IMR-90 (cell line): ENCODE measurements at regions not wholly inside any gene's neighbourhood (a gene's known extent, or its start where the extent isn't known, plus 50 kb on each side); places are given as distances from the start of the nearest gene placed in this dataset.

Experiments
- ATAC-seq: fragments of 200-7000 bp; cut with Tn5 transposase; 2 replicates; pipeline ENCODE4 v1.9.1; 2020; ENCODE audit warnings: low read depth, mild to moderate bottlenecking, moderate library complexity
- BruUV-seq: library from RNA; stranded (reverse); fragments of 400-500 nt; replicated peaks from 2 replicates; lab custom pipeline; 2021; lab: Mats Ljungman, UMichigan
- CTCF ChIA-PET: fragments of 300-600 bp; formaldehyde crosslinking; extraction: SDS; loops from one replicate; lab custom pipeline; 2021; ENCODE audit warnings: antibody characterized with exemption; lab: Yijun Ruan, JAX
- POLR2A ChIA-PET: fragments of 300-600 bp; sonication (Branson Sonifier 250); formaldehyde crosslinking; loops from one replicate; lab custom pipeline; 2022; ENCODE audit warnings: antibody characterized with exemption; ENCODE audit not compliant: unreplicated experiment; lab: Charles Lee
- DNase-seq: peaks from one replicate; pipeline ENCODE4 v3.0.0; 2013
- H2AFZ ChIP-seq: replicated peaks from 2 replicates; pipeline ENCODE3; 2013; ENCODE audit warnings: low read length, mild to moderate bottlenecking; ENCODE audit not compliant: poor library complexity
- H2AK5ac ChIP-seq: 2 replicates; pipeline ENCODE4 v1.6.1; 2013; ENCODE audit warnings: low read depth, low read length, inconsistent platforms
- H2AK9ac ChIP-seq: replicated peaks from 2 replicates; pipeline ENCODE3; 2013; ENCODE audit warnings: mild to moderate bottlenecking, low read depth, low read length, moderate library complexity; ENCODE audit not compliant: poor library complexity
- H2BK120ac ChIP-seq: 2 replicates; pipeline ENCODE4 v1.6.1; 2013; ENCODE audit warnings: low read depth, low read length, inconsistent platforms
- H2BK15ac ChIP-seq: 3 replicates; pipeline ENCODE4 v1.6.1; 2013; ENCODE audit warnings: low read depth, low read length, inconsistent platforms
- H2BK20ac ChIP-seq: 2 replicates; pipeline ENCODE4 v1.6.1; 2013; ENCODE audit warnings: low read depth, mild to moderate bottlenecking, inconsistent platforms, low read length, moderate library complexity
- H2BK5ac ChIP-seq: 2 replicates; pipeline ENCODE4 v1.6.1; 2013; ENCODE audit warnings: mild to moderate bottlenecking, low read depth, low read length, inconsistent platforms; ENCODE audit not compliant: poor library complexity, severe bottlenecking
- H3K14ac ChIP-seq: replicated peaks from 2 replicates; pipeline ENCODE4 v1.6.1; 2013; ENCODE audit warnings: low read depth, low read length, inconsistent platforms
- H3K18ac ChIP-seq: 2 replicates; pipeline ENCODE4 v1.6.1; 2013; ENCODE audit warnings: low read depth, low read length, control low read depth
- H3K23ac ChIP-seq: 2 replicates; pipeline ENCODE4 v1.6.1; 2013; ENCODE audit warnings: low read depth, low read length, inconsistent platforms
- H3K27ac ChIP-seq: 2 replicates; pipeline ENCODE4 v1.5.1; 2013; ENCODE audit warnings: mild to moderate bottlenecking, control low read depth, low read length; ENCODE audit not compliant: insufficient read depth
- H3K27me3 ChIP-seq: 2 replicates; pipeline ENCODE4 v1.6.1; 2013; ENCODE audit warnings: low read length; ENCODE audit not compliant: control insufficient read depth, insufficient read depth
- H3K36me3 ChIP-seq: 2 replicates; pipeline ENCODE4 v1.6.1; 2013; ENCODE audit warnings: low read length, mixed read lengths; ENCODE audit not compliant: control insufficient read depth, insufficient read depth
- H3K4ac ChIP-seq: 2 replicates; pipeline ENCODE4 v1.6.1; 2013; ENCODE audit warnings: low read depth, low read length, inconsistent platforms
- H3K4me1 ChIP-seq: 2 replicates; pipeline ENCODE4 v1.6.1; 2013; ENCODE audit warnings: low read length, mixed read lengths; ENCODE audit not compliant: control insufficient read depth, insufficient read depth
- H3K4me2 ChIP-seq: 2 replicates; pipeline ENCODE4 v1.6.1; 2013; ENCODE audit warnings: low read depth, mild to moderate bottlenecking, control low read depth, low read length, moderate library complexity
- H3K4me3 ChIP-seq: 2 replicates; pipeline ENCODE4 v1.5.1; 2013; ENCODE audit warnings: low read depth, mild to moderate bottlenecking, control low read depth, low read length, moderate library complexity; ENCODE audit not compliant: insufficient read depth
- H3K56ac ChIP-seq: 2 replicates; pipeline ENCODE4 v1.6.1; 2013; ENCODE audit warnings: low read length, inconsistent platforms; ENCODE audit not compliant: insufficient read depth; ENCODE audit errors: extremely low read depth
- H3K79me1 ChIP-seq, 2 experiments: 2 replicates each; pipeline ENCODE4 v1.6.1; 2013; ENCODE audit warnings: low read length in 2 of 2, inconsistent platforms in 1 of 2, low read depth in 1 of 2
- H3K9ac ChIP-seq: 2 replicates; pipeline ENCODE4 v1.6.1; 2013; ENCODE audit warnings: low read depth, low read length, control low read depth
- H3K9me1 ChIP-seq: 2 replicates; pipeline ENCODE4 v1.6.1; 2013; ENCODE audit warnings: low read length, inconsistent platforms; ENCODE audit not compliant: insufficient read depth
- H3K9me3 ChIP-seq: 2 replicates; pipeline ENCODE4 v1.6.1; 2013; ENCODE audit warnings: low read length; ENCODE audit not compliant: control insufficient read depth, insufficient read depth
- H4K20me1 ChIP-seq: 2 replicates; pipeline ENCODE4 v1.6.1; 2013; ENCODE audit warnings: low read length, inconsistent platforms; ENCODE audit not compliant: insufficient read depth
- H4K5ac ChIP-seq: 2 replicates; pipeline ENCODE4 v1.6.1; 2013; ENCODE audit warnings: mild to moderate bottlenecking, low read depth, low read length, control low read depth
- H4K8ac ChIP-seq, 2 experiments: 2 replicates each; pipeline ENCODE4 v1.6.1; 2013; ENCODE audit warnings: low read depth in 2 of 2, low read length in 2 of 2, control low read depth in 1 of 2, inconsistent platforms in 1 of 2
- H4K91ac ChIP-seq: 2 replicates; pipeline ENCODE4 v1.6.1; 2013; ENCODE audit warnings: low read depth, low read length, inconsistent platforms; ENCODE audit not compliant: insufficient read depth
- CTCF ChIP-seq: conservative IDR thresholded peaks from 2 replicates; pipeline ENCODE4 v1.5.1; 2012; ENCODE audit warnings: mild to moderate bottlenecking, low read depth, low read length, improper control_type of control experiment
- FOS ChIP-seq: fragments of 150-350 bp; IDR thresholded peaks from 2 replicates; pipeline ENCODE4 v1.6.1; 2016; ENCODE audit warnings: low read depth, low read length
- RAD21 ChIP-seq: IDR thresholded peaks from 2 replicates; pipeline ENCODE4 v1.6.1; 2012; ENCODE audit warnings: low read length, improper control_type of control experiment
- SMC3 ChIP-seq: fragments of 150-350 bp; IDR thresholded peaks from 2 replicates; pipeline ENCODE4 v1.6.1; 2016; ENCODE audit warnings: low read depth, mild to moderate bottlenecking, antibody characterized with exemption, low read length, moderate library complexity
- USF2 ChIP-seq: fragments of 150-350 bp; IDR thresholded peaks from 2 replicates; pipeline ENCODE4 v1.6.1; 2017; ENCODE audit warnings: mild to moderate bottlenecking, antibody characterized with exemption, low read length, low read depth
- whole genome bisulfite sequencing, 2 experiments: methylation state at CpG; one replicate each; pipeline versions ENCODE4 v1.1.5 to v1.1.7; 2013; ENCODE audit warnings: missing lambda C conversion rate in 2 of 2; ENCODE audit not compliant: insufficient read length in 1 of 2; ENCODE audit errors: extremely low coverage in 2 of 2; 5-methylcytosine and 5-hydroxymethylcytosine counted together
- dilution Hi-C: fragments of 300-500 bp; cut with HindIII; formaldehyde crosslinking; loops from one replicate; pipeline ENCODE4 v1.14.3; 2018; ENCODE audit warnings: low sequenced_read_pairs; ENCODE audit not compliant: unreplicated experiment
- in situ Hi-C: fragments of 300-500 bp; cut with MboI; formaldehyde crosslinking; loops from 3 replicates; pipeline ENCODE4 v1.14.3; 2019; ENCODE audit warnings: low sequenced_read_pairs, inconsistent platforms, mixed read lengths
- intact Hi-C: fragments of 100-400 bp; cut with micrococcal nuclease; formaldehyde crosslinking; loops from 2 replicates; pipeline ENCODE4 v1.10.0; 2022

- peak overlapping the region; percentile 8 for H2AK9ac ChIP-seq
- H3K9me1 ChIP-seq: no peaks in the 10 kb centered on the region
- no peaks in the 10 kb centered on the region for H3K9me3 ChIP-seq
- H3K56ac ChIP-seq: no peak overlapping the region
- in situ Hi-C loops (no loop called here), intact Hi-C loops (loop anchor here (1.0 to 10.0 kb wide), 3 partner anchors 177 to 815 kb away; no protein-coding TSS in a partner anchor), dilution Hi-C loops (no loop called here)
- H3K4me2 ChIP-seq: no peak overlapping the region
- H3K23ac ChIP-seq: no peak overlapping the region
- no peak overlapping the region for H3K9ac ChIP-seq
- ATAC-seq: peak; percentile 98
- H3K27me3 ChIP-seq: no peaks in the 10 kb centered on the region
- WGBS, 2 experiments: no CpG with 5 or more reads among the region's 5 CpGs
- no peaks in the 10 kb centered on the region for H3K36me3 ChIP-seq
- peak; percentile 31 for DNase-seq
- H2BK20ac ChIP-seq: no peak overlapping the region
- TF ChIP-seq FOS (no peak), USF2 (no peak), RAD21 (peak; percentile 69), CTCF (peak; percentile 73), SMC3 (peak; percentile 42)
- peaks cover 2% of the 10 kb centered on the region for H3K4me1 ChIP-seq
- H2AFZ ChIP-seq: peak overlapping the region; percentile 82
- no peak overlapping the region for H4K8ac ChIP-seq
- H4K20me1 ChIP-seq: no peaks in the 10 kb centered on the region
- no peak overlapping the region for H3K4ac ChIP-seq
- no TSS peak for BruUV-seq
- no peak overlapping the region for H2BK15ac ChIP-seq
- no peak overlapping the region for H4K91ac ChIP-seq
- H3K4me3 ChIP-seq: no peak overlapping the region
- H3K27ac ChIP-seq: no peak overlapping the region
- no peak overlapping the region for H3K14ac ChIP-seq
- no peak overlapping the region for H2BK120ac ChIP-seq
- no peak overlapping the region for H2BK5ac ChIP-seq
- no peak overlapping the region for H4K5ac ChIP-seq
- no peak overlapping the region for H3K18ac ChIP-seq
- ChIA-PET CTCF (interaction anchor here (0.8 to 1.2 kb wide), 2 partner anchors 177 to 323 kb away, joined by 3 read pairs; no protein-coding TSS in a partner anchor), POLR2A (no interaction called here)
- H3K79me1 ChIP-seq: no peaks in the 10 kb centered on the region
- no peak overlapping the region for H2AK5ac ChIP-seq
These were observed 227.6 kb upstream of the HDX start for GRCh38 chrX:84729809-84730208.
